ACC112 (cell line): ENCODE measurements at regions not wholly inside any gene's neighbourhood (a gene's known extent, or its start where the extent isn't known, plus 50 kb on each side); places are given as distances from the start of the nearest gene placed in this dataset.

Experiments
- H2AFZ ChIP-seq: fragments of 200-600 bp; sonication (generic); one replicate; pipeline ENCODE4 v1.6.0; 2017; ENCODE audit warnings: antibody characterized with exemption, low read length; ENCODE audit not compliant: unreplicated experiment
- H3K27ac ChIP-seq: fragments of 200-600 bp; sonication (generic); 2 replicates; pipeline ENCODE4 v1.5.1; 2014; ENCODE audit warnings: low read depth, mild to moderate bottlenecking, antibody characterized with exemption, low read length, moderate library complexity
- H3K27me3 ChIP-seq: fragments of 200-600 bp; sonication (generic); 2 replicates; pipeline ENCODE4 v1.6.1; 2014; ENCODE audit warnings: mild to moderate bottlenecking, antibody characterized with exemption, low read length, moderate library complexity, mixed read lengths; ENCODE audit not compliant: insufficient read depth
- H3K36me3 ChIP-seq: fragments of 200-600 bp; sonication (generic); 2 replicates; pipeline ENCODE4 v1.6.1; 2016; ENCODE audit warnings: mild to moderate bottlenecking, antibody characterized with exemption, low read length, moderate library complexity, mixed read lengths; ENCODE audit not compliant: insufficient read depth
- H3K4me1 ChIP-seq: fragments of 200-600 bp; sonication (generic); one replicate; pipeline ENCODE4 v1.6.1; 2016; ENCODE audit warnings: low read length, mixed read lengths; ENCODE audit not compliant: insufficient read depth, unreplicated experiment, control insufficient read depth
- H3K4me3 ChIP-seq: fragments of 200-600 bp; sonication (generic); 2 replicates; pipeline ENCODE4 v1.5.1; 2014; ENCODE audit warnings: mild to moderate bottlenecking, low read depth, low read length
- H3K79me2 ChIP-seq: fragments of 200-600 bp; sonication (generic); one replicate; pipeline ENCODE4 v1.6.0; 2016; ENCODE audit warnings: low read length; ENCODE audit not compliant: control insufficient read depth, unreplicated experiment, insufficient read depth

GRCh38 chr12:86543716-86544115 lies 287.5 kb upstream of the MGAT4C start:
- Histone ChIP-seq H3K36me3 (no peaks in the 10 kb centered on the region), H3K4me3 (no peak overlapping the region), H3K4me1 (no peaks in the 10 kb centered on the region), H3K27me3 (no peaks in the 10 kb centered on the region), H3K27ac (no peak overlapping the region), H2AFZ (no peak overlapping the region), H3K79me2 (no peaks in the 10 kb centered on the region)

- H3K27me3 ChIP-seq, result no peaks in the 10 kb centered on the region
- peaks cover 12% of the 10 kb centered on the region for H3K4me1 ChIP-seq
- no peaks in the 10 kb centered on the region for H3K79me2 ChIP-seq
- H3K4me3 ChIP-seq, result no peak overlapping the region
- no peaks in the 10 kb centered on the region for H3K36me3 ChIP-seq
- H2AFZ ChIP-seq, result peak overlapping the region; percentile 80
- H3K27ac ChIP-seq, result peak overlapping the region; percentile 20; the same call in 1 of the 2 replicates
Measured at GRCh38 chr12:86530996-86531655, 274.9 kb upstream of the MGAT4C start.

GRCh38 chr12:86526060-86526595 lies 269.9 kb upstream of the MGAT4C start:
- no peaks in the 10 kb centered on the region for H3K79me2 ChIP-seq
- H3K36me3 ChIP-seq, result no peaks in the 10 kb centered on the region
- no peak overlapping the region for H3K27ac ChIP-seq
- H2AFZ ChIP-seq, result no peak overlapping the region
- peaks cover 8% of the 10 kb centered on the region for H3K4me1 ChIP-seq
- no peak overlapping the region for H3K4me3 ChIP-seq
- no peaks in the 10 kb centered on the region for H3K27me3 ChIP-seq

GRCh38 chr12:86523844-86524243 lies 267.7 kb upstream of the MGAT4C start:
- Histone ChIP-seq H3K27ac (no peak overlapping the region), H2AFZ (no peak overlapping the region), H3K4me1 (no peaks in the 10 kb centered on the region), H3K27me3 (no peaks in the 10 kb centered on the region), H3K4me3 (no peak overlapping the region), H3K36me3 (no peaks in the 10 kb centered on the region), H3K79me2 (no peaks in the 10 kb centered on the region)

- H3K27me3 ChIP-seq, result no peaks in the 10 kb centered on the region
- no peaks in the 10 kb centered on the region for H3K79me2 ChIP-seq
- no peak overlapping the region for H3K4me3 ChIP-seq
- no peak overlapping the region for H2AFZ ChIP-seq
- no peaks in the 10 kb centered on the region for H3K36me3 ChIP-seq
- H3K4me1 ChIP-seq, result no peaks in the 10 kb centered on the region
- H3K27ac ChIP-seq, result no peak overlapping the region
Measured at GRCh38 chr12:86521870-86522269, 265.7 kb upstream of the MGAT4C start.

GRCh38 chr12:86513226-86513625 lies 257.0 kb upstream of the MGAT4C start:
- H3K36me3 ChIP-seq, result no peaks in the 10 kb centered on the region
- peaks cover 15% of the 10 kb centered on the region for H3K4me1 ChIP-seq
- H3K4me3 ChIP-seq, result peak overlapping the region; percentile 27; the same call in 1 of the 2 replicates
- no peaks in the 10 kb centered on the region for H3K27me3 ChIP-seq
- no peak overlapping the region for H3K27ac ChIP-seq
- peak overlapping the region; percentile 92 for H2AFZ ChIP-seq
- H3K79me2 ChIP-seq, result no peaks in the 10 kb centered on the region

GRCh38 chr12:86496595-86496994 lies 240.4 kb upstream of the MGAT4C start:
- Histone ChIP-seq H3K27me3 (no peaks in the 10 kb centered on the region), H2AFZ (no peak overlapping the region), H3K27ac (no peak overlapping the region), H3K36me3 (no peaks in the 10 kb centered on the region), H3K4me3 (no peak overlapping the region), H3K4me1 (no peaks in the 10 kb centered on the region), H3K79me2 (no peaks in the 10 kb centered on the region)

- Histone ChIP-seq H3K4me3 (no peak overlapping the region), H3K36me3 (no peaks in the 10 kb centered on the region), H3K4me1 (no peaks in the 10 kb centered on the region), H3K79me2 (no peaks in the 10 kb centered on the region), H2AFZ (no peak overlapping the region), H3K27me3 (no peaks in the 10 kb centered on the region), H3K27ac (no peak overlapping the region)
Measured at GRCh38 chr12:86484473-86484872, 228.3 kb upstream of the MGAT4C start.

GRCh38 chr12:86473231-86473630 lies 217.0 kb upstream of the MGAT4C start:
- Histone ChIP-seq H3K79me2 (no peaks in the 10 kb centered on the region), H3K4me1 (no peaks in the 10 kb centered on the region), H3K27me3 (no peaks in the 10 kb centered on the region), H2AFZ (no peak overlapping the region), H3K4me3 (no peak overlapping the region), H3K36me3 (no peaks in the 10 kb centered on the region), H3K27ac (no peak overlapping the region)

- H3K27me3 ChIP-seq, result no peaks in the 10 kb centered on the region
- H3K27ac ChIP-seq, result no peak overlapping the region
- H2AFZ ChIP-seq, result no peak overlapping the region
- no peak overlapping the region for H3K4me3 ChIP-seq
- H3K36me3 ChIP-seq, result no peaks in the 10 kb centered on the region
- no peaks in the 10 kb centered on the region for H3K4me1 ChIP-seq
- no peaks in the 10 kb centered on the region for H3K79me2 ChIP-seq
Measured at GRCh38 chr12:86456776-86457175, 200.6 kb upstream of the MGAT4C start.

GRCh38 chr12:86456241-86456640 lies 200.1 kb upstream of the MGAT4C start:
- Histone ChIP-seq H3K4me1 (no peaks in the 10 kb centered on the region), H2AFZ (no peak overlapping the region)

More at GRCh38 chr12:86456241-86456640, 200.1 kb upstream of the MGAT4C start:
- H3K79me2 ChIP-seq, result no peaks in the 10 kb centered on the region
- H3K4me3 ChIP-seq, result no peak overlapping the region
- H3K27ac ChIP-seq, result no peak overlapping the region
- H3K36me3 ChIP-seq, result no peaks in the 10 kb centered on the region
- H3K27me3 ChIP-seq, result no peaks in the 10 kb centered on the region
